ENCODE measurements at regions not wholly inside any gene's neighbourhood (a gene's known extent, or its start where the extent isn't known, plus 50 kb on each side); places are given as distances from the start of the nearest gene placed in this dataset.

GRCh38 chr2:191476901-191477300 lies 201.0 kb upstream of the NABP1 start:
- Histone ChIP-seq H4K8ac (ENCODE audit: low read depth, low read length) (no peak overlapping the region), H3K4me1 (ENCODE audit: control insufficient read depth in 1 of 2, insufficient read depth in 2 of 2, low read length in 2 of 2) (peaks cover 3 to 6% of the 10 kb centered on the region in 2 experiments), H3K14ac (ENCODE audit: low read length) (no peak overlapping the region), H3K79me2 (ENCODE audit: control insufficient read depth, insufficient read depth, low read length, poor library complexity) (no peaks in the 10 kb centered on the region), H2BK120ac (ENCODE audit: insufficient read depth, low read length, poor library complexity) (no peak overlapping the region), H2BK12ac (ENCODE audit: low read length) (no peak overlapping the region), H2AFZ (ENCODE audit: insufficient read depth, low read length, poor library complexity) (no peak overlapping the region), H3K23ac (ENCODE audit: low read length) (no peak overlapping the region), H4K12ac (ENCODE audit: low read depth, low read length) (no peak overlapping the region), H3K18ac (ENCODE audit: low read length) (no peak overlapping the region), H2AK5ac (ENCODE audit: low read length) (no peak overlapping the region), H3K27me3 (ENCODE audit: insufficient read depth, low read length) (no peaks in the 10 kb centered on the region), H3K4me2 (ENCODE audit: low read length) (no peak overlapping the region), H3K36me3 (ENCODE audit: control insufficient read depth in 1 of 2, insufficient read depth in 2 of 2, low read length in 2 of 2) (no peaks in the 10 kb centered on the region), H3K4me3 (ENCODE audit: low read depth, low read length) (no peak overlapping the region), H2BK5ac (ENCODE audit: low read depth, low read length, poor library complexity) (no peak overlapping the region), H3K79me1 (ENCODE audit: low read length) (no peaks in the 10 kb centered on the region), H3K27ac (ENCODE audit: low read depth, low read length) (no peak overlapping the region), H3K9ac (ENCODE audit: low read length) (no peak overlapping the region), H3K9me3 (ENCODE audit: insufficient read depth, low read depth, low read length) (peaks cover 2% of the 10 kb centered on the region), H3K4ac (ENCODE audit: low read depth, low read length) (no peak overlapping the region), H4K91ac (ENCODE audit: low read depth, low read length) (no peak overlapping the region)
- DNase-seq, result peak in 1 of 2 donors; percentile 11
- WGBS (ENCODE audit: extremely low coverage, insufficient coverage, insufficient read length), result no CpG with 5 or more reads among the region's 5 CpGs

- Histone ChIP-seq H2AK5ac (ENCODE audit: low read length) (no peak overlapping the region), H3K27me3 (ENCODE audit: insufficient read depth, low read length) (no peaks in the 10 kb centered on the region), H3K9me3 (ENCODE audit: insufficient read depth, low read depth, low read length) (peaks cover 2% of the 10 kb centered on the region), H2BK120ac (ENCODE audit: insufficient read depth, low read length, poor library complexity) (no peak overlapping the region), H4K8ac (ENCODE audit: low read depth, low read length) (no peak overlapping the region), H4K12ac (ENCODE audit: low read depth, low read length) (no peak overlapping the region), H3K23ac (ENCODE audit: low read length) (no peak overlapping the region), H3K4me3 (ENCODE audit: low read depth, low read length) (no peak overlapping the region), H2BK12ac (ENCODE audit: low read length) (no peak overlapping the region), H3K18ac (ENCODE audit: low read length) (no peak overlapping the region), H3K4me1 (ENCODE audit: control insufficient read depth in 1 of 2, insufficient read depth in 2 of 2, low read length in 2 of 2) (peaks cover 5 to 6% of the 10 kb centered on the region in 2 experiments), H3K79me1 (ENCODE audit: low read length) (no peaks in the 10 kb centered on the region), H2BK5ac (ENCODE audit: low read depth, low read length, poor library complexity) (no peak overlapping the region), H2AFZ (ENCODE audit: insufficient read depth, low read length, poor library complexity) (no peak overlapping the region), H3K9ac (ENCODE audit: low read length) (no peak overlapping the region), H3K36me3 (ENCODE audit: control insufficient read depth in 1 of 2, insufficient read depth in 2 of 2, low read length in 2 of 2) (no peaks in the 10 kb centered on the region), H3K4me2 (ENCODE audit: low read length) (no peak overlapping the region), H3K27ac (ENCODE audit: low read depth, low read length) (no peak overlapping the region), H4K91ac (ENCODE audit: low read depth, low read length) (no peak overlapping the region), H3K79me2 (ENCODE audit: control insufficient read depth, insufficient read depth, low read length, poor library complexity) (no peaks in the 10 kb centered on the region), H3K4ac (ENCODE audit: low read depth, low read length) (no peak overlapping the region), H3K14ac (ENCODE audit: low read length) (no peak overlapping the region)
- DNase-seq, result no peak
- WGBS (ENCODE audit: extremely low coverage, insufficient coverage, insufficient read length), result no CpG with 5 or more reads among the region's 10 CpGs
Measured at GRCh38 chr2:191478799-191479679, 198.9 kb upstream of the NABP1 start.

GRCh38 chr2:191479680-191480023 lies 198.3 kb upstream of the NABP1 start:
- Histone ChIP-seq H4K91ac (ENCODE audit: low read depth, low read length) (no peak overlapping the region), H3K23ac (ENCODE audit: low read length) (no peak overlapping the region), H2AK5ac (ENCODE audit: low read length) (no peak overlapping the region), H3K79me1 (ENCODE audit: low read length) (no peaks in the 10 kb centered on the region), H3K4me3 (ENCODE audit: low read depth, low read length) (no peak overlapping the region), H3K18ac (ENCODE audit: low read length) (no peak overlapping the region), H2BK120ac (ENCODE audit: insufficient read depth, low read length, poor library complexity) (no peak overlapping the region), H4K8ac (ENCODE audit: low read depth, low read length) (no peak overlapping the region), H3K27me3 (ENCODE audit: insufficient read depth, low read length) (no peaks in the 10 kb centered on the region), H4K12ac (ENCODE audit: low read depth, low read length) (no peak overlapping the region), H3K4me1 (ENCODE audit: control insufficient read depth in 1 of 2, insufficient read depth in 2 of 2, low read length in 2 of 2) (peaks cover 5 to 6% of the 10 kb centered on the region in 2 experiments), H3K9me3 (ENCODE audit: insufficient read depth, low read depth, low read length) (peaks cover 2% of the 10 kb centered on the region), H3K79me2 (ENCODE audit: control insufficient read depth, insufficient read depth, low read length, poor library complexity) (no peaks in the 10 kb centered on the region), H3K14ac (ENCODE audit: low read length) (no peak overlapping the region), H3K9ac (ENCODE audit: low read length) (no peak overlapping the region), H2BK5ac (ENCODE audit: low read depth, low read length, poor library complexity) (no peak overlapping the region), H3K36me3 (ENCODE audit: control insufficient read depth in 1 of 2, insufficient read depth in 2 of 2, low read length in 2 of 2) (no peaks in the 10 kb centered on the region), H2BK12ac (ENCODE audit: low read length) (no peak overlapping the region), H3K4ac (ENCODE audit: low read depth, low read length) (no peak overlapping the region), H2AFZ (ENCODE audit: insufficient read depth, low read length, poor library complexity) (no peak overlapping the region), H3K27ac (ENCODE audit: low read depth, low read length) (no peak overlapping the region), H3K4me2 (ENCODE audit: low read length) (no peak overlapping the region)
- WGBS (ENCODE audit: extremely low coverage, insufficient coverage, insufficient read length), result no CpG with 5 or more reads among the region's 5 CpGs
- no peak for DNase-seq

- H3K79me1 ChIP-seq (ENCODE audit: low read length), result no peaks in the 10 kb centered on the region
- H3K79me2 ChIP-seq (ENCODE audit: control insufficient read depth, insufficient read depth, low read length, poor library complexity), result no peaks in the 10 kb centered on the region
- no peak overlapping the region for H3K4me3 ChIP-seq (ENCODE audit: low read depth, low read length)
- no peak overlapping the region for H3K4ac ChIP-seq (ENCODE audit: low read depth, low read length)
- no peak overlapping the region for H3K4me2 ChIP-seq (ENCODE audit: low read length)
- WGBS (ENCODE audit: extremely low coverage, insufficient coverage, insufficient read length), result no CpG with 5 or more reads among the region's 3 CpGs
- no peak overlapping the region for H4K8ac ChIP-seq (ENCODE audit: low read depth, low read length)
- H3K27me3 ChIP-seq (ENCODE audit: insufficient read depth, low read length), result no peaks in the 10 kb centered on the region
- no peak overlapping the region for H4K91ac ChIP-seq (ENCODE audit: low read depth, low read length)
- no peaks in the 10 kb centered on the region for H3K36me3 ChIP-seq (ENCODE audit: control insufficient read depth in 1 of 2, insufficient read depth in 2 of 2, low read length in 2 of 2)
- H3K9me3 ChIP-seq (ENCODE audit: insufficient read depth, low read depth, low read length), result peaks cover 2% of the 10 kb centered on the region
- H3K18ac ChIP-seq (ENCODE audit: low read length), result no peak overlapping the region
- no peak for DNase-seq
- no peak overlapping the region for H2BK12ac ChIP-seq (ENCODE audit: low read length)
- no peak overlapping the region for H4K12ac ChIP-seq (ENCODE audit: low read depth, low read length)
- H2BK120ac ChIP-seq (ENCODE audit: insufficient read depth, low read length, poor library complexity), result no peak overlapping the region
- no peak overlapping the region for H3K23ac ChIP-seq (ENCODE audit: low read length)
- no peak overlapping the region for H2BK5ac ChIP-seq (ENCODE audit: low read depth, low read length, poor library complexity)
- no peak overlapping the region for H3K14ac ChIP-seq (ENCODE audit: low read length)
- no peak overlapping the region for H3K27ac ChIP-seq (ENCODE audit: low read depth, low read length)
- H3K9ac ChIP-seq (ENCODE audit: low read length), result no peak overlapping the region
- no peak overlapping the region for H2AFZ ChIP-seq (ENCODE audit: insufficient read depth, low read length, poor library complexity)
- H2AK5ac ChIP-seq (ENCODE audit: low read length), result no peak overlapping the region
- H3K4me1 ChIP-seq (ENCODE audit: control insufficient read depth in 1 of 2, insufficient read depth in 2 of 2, low read length in 2 of 2), result peaks cover 5 to 8% of the 10 kb centered on the region in 2 experiments
Measured at GRCh38 chr2:191481305-191482070, 196.4 kb upstream of the NABP1 start.

All from trophoblast cell (in vitro differentiated cells and primary cell).